HEK293 (cell line): ENCODE measurements at regions not wholly inside any gene's neighbourhood (a gene's known extent, or its start where the extent isn't known, plus 50 kb on each side); places are given as distances from the start of the nearest gene placed in this dataset.

Experiments
- PBX3 ChIP-seq: sonication (generic); formaldehyde crosslinking; IDR thresholded peaks from 2 replicates; pipeline ENCODE4 v1.8.1; 2022; ENCODE audit warnings: mild to moderate bottlenecking, moderate library complexity, missing genetic modification reagents
- ZBTB1 ChIP-seq: fragments of 450-650 bp; formaldehyde crosslinking; IDR thresholded peaks from 2 replicates; pipeline ENCODE4 v1.5.1; 2016; ENCODE audit warnings: missing biosample characterization, missing genetic modification characterization
- ZBTB21 ChIP-seq: fragments of 450-650 bp; formaldehyde crosslinking; IDR thresholded peaks from 2 replicates; pipeline ENCODE4 v1.5.1; 2017; ENCODE audit warnings: missing biosample characterization, missing genetic modification characterization
- ZFP37 ChIP-seq: fragments of 450-650 bp; formaldehyde crosslinking; IDR thresholded peaks from 2 replicates; pipeline ENCODE4 v1.5.1; 2016; ENCODE audit warnings: missing biosample characterization, missing genetic modification characterization
- ZNF114 ChIP-seq: fragments of 450-650 bp; formaldehyde crosslinking; IDR thresholded peaks from 2 replicates; pipeline ENCODE4 v1.5.0; 2017; ENCODE audit warnings: missing biosample characterization, missing genetic modification characterization
- ZNF600 ChIP-seq: fragments of 450-650 bp; formaldehyde crosslinking; IDR thresholded peaks from 2 replicates; pipeline ENCODE4 v1.5.1; 2016; ENCODE audit warnings: missing biosample characterization, missing genetic modification characterization
- ZNF837 ChIP-seq: fragments of 450-650 bp; formaldehyde crosslinking; IDR thresholded peaks from 2 replicates; pipeline ENCODE4 v1.5.1; 2016; ENCODE audit warnings: missing biosample characterization, missing genetic modification characterization
- TF ChIP-seq, protein P1 (sequence below): fragments of 450-650 bp; formaldehyde crosslinking; IDR thresholded peaks from 2 replicates; pipeline ENCODE4 v1.5.1; 2016; ENCODE audit warnings: missing biosample characterization, missing genetic modification characterization
- TF ChIP-seq, protein P2 (sequence below): fragments of 450-650 bp; formaldehyde crosslinking; IDR thresholded peaks from 2 replicates; pipeline ENCODE4 v1.5.1; 2016; ENCODE audit warnings: missing biosample characterization, missing genetic modification characterization

DNA sequence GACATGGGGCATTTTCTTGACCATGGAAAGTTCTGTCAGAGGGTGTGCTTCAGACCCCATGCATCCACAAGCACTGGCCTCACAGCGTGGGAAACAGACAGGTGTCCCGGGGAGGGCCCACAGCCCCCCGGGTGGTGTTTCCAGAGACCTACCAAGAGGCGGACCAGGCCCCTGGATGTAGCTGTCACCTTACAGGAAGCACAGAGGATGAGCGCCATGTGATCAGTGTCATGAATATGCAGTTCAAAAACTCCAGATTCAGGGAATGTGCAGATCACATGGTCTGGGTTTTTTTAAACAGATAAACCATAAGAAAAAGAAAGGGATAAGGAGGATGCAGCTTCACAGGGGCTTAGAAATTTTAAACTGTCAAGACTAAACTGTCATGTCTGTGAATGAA is 61.0 kb upstream of the SPATA13 start:
- TF ChIP-seq ZBTB1 (tag by site-specific recombination) = no peak
- TF ChIP-seq ZBTB21 (tag by site-specific recombination) = no peak
- TF ChIP-seq ZNF837 = no peak
- TF ChIP-seq, protein P1, sequence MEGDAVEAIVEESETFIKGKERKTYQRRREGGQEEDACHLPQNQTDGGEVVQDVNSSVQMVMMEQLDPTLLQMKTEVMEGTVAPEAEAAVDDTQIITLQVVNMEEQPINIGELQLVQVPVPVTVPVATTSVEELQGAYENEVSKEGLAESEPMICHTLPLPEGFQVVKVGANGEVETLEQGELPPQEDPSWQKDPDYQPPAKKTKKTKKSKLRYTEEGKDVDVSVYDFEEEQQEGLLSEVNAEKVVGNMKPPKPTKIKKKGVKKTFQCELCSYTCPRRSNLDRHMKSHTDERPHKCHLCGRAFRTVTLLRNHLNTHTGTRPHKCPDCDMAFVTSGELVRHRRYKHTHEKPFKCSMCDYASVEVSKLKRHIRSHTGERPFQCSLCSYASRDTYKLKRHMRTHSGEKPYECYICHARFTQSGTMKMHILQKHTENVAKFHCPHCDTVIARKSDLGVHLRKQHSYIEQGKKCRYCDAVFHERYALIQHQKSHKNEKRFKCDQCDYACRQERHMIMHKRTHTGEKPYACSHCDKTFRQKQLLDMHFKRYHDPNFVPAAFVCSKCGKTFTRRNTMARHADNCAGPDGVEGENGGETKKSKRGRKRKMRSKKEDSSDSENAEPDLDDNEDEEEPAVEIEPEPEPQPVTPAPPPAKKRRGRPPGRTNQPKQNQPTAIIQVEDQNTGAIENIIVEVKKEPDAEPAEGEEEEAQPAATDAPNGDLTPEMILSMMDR (tag by site-specific recombination) = no peak
- no peak for TF ChIP-seq ZFP37
- no peak for TF ChIP-seq ZNF600 (tag by site-specific recombination)
- TF ChIP-seq PBX3 (CRISPR knock-in tag) = no peak
- no peak for TF ChIP-seq ZNF114 (tag by site-specific recombination)
- TF ChIP-seq, protein P2, sequence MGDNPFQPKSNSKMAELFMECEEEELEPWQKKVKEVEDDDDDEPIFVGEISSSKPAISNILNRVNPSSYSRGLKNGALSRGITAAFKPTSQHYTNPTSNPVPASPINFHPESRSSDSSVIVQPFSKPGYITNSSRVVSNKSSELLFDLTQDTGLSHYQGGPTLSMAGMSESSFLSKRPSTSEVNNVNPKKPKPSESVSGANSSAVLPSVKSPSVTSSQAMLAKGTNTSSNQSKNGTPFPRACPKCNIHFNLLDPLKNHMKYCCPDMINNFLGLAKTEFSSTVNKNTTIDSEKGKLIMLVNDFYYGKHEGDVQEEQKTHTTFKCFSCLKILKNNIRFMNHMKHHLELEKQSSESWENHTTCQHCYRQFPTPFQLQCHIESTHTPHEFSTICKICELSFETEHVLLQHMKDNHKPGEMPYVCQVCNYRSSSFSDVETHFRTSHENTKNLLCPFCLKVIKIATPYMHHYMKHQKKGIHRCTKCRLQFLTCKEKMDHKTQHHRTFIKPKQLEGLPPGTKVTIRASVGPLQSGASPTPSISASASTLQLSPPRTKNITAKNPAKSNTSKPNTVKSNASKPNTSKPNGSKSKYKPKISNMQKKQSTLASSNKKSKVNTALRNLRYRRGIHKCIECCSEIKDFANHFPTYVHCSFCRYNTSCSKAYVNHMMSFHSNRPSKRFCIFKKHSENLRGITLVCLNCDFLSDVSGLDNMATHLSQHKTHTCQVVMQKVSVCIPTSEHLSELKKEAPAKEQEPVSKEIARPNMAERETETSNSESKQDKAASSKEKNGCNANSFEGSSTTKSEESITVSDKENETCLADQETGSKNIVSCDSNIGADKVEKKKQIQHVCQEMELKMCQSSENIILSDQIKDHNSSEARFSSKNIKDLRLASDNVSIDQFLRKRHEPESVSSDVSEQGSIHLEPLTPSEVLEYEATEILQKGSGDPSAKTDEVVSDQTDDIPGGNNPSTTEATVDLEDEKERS (tag by site-specific recombination) = no peak
